ENCODE measurements at regions not wholly inside any gene's neighbourhood (a gene's known extent, or its start where the extent isn't known, plus 50 kb on each side); places are given as distances from the start of the nearest gene placed in this dataset.
"Not testable (repeated sequence)": the region's sequence is repeated elsewhere in the genome, so short reads cannot be mapped to it uniquely, and the experiment has no call there.

DNA sequence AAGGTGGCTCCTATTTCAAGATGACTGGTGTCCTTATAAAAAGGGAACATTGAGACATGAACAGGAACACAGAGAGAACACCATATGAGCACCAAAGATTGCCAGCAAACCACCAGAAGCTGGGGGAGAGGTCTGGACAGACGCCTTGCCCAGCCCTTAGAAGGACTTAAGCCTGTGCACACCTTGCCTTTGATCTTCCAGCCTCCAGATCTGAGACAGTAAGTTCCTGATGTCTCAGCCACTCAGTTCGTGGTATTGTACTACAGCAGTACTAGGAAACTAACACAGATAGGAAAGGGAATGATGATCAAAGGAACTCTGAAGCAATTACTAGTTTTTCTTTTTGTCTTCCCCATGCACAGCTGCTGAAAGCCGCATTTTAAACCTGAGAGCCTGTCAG lies 137.3 kb upstream of the FHL2 start:
- no peaks in the 10 kb centered on the region for H3K4me1 ChIP-seq (ENCODE audit: control insufficient read depth in 1 of 2, insufficient read depth in 2 of 2, low read length in 2 of 2)
- H3K27ac ChIP-seq (ENCODE audit: low read depth, low read length) = no peak overlapping the region
- no peak overlapping the region for H2BK120ac ChIP-seq (ENCODE audit: insufficient read depth, low read length, poor library complexity)
- no peak overlapping the region for H4K8ac ChIP-seq (ENCODE audit: low read depth, low read length)
- H4K91ac ChIP-seq (ENCODE audit: low read depth, low read length) = no peak overlapping the region
- H2BK12ac ChIP-seq (ENCODE audit: low read length) = no peak overlapping the region
- no CpG with 5 or more reads among the region's 3 CpGs for WGBS (ENCODE audit: extremely low coverage, insufficient coverage, insufficient read length)
- no peak overlapping the region for H3K4me3 ChIP-seq (ENCODE audit: low read depth, low read length)
- H3K36me3 ChIP-seq (ENCODE audit: control insufficient read depth in 1 of 2, insufficient read depth in 2 of 2, low read length in 2 of 2) = no peaks in the 10 kb centered on the region
- H3K9me3 ChIP-seq (ENCODE audit: insufficient read depth, low read depth, low read length) = no peaks in the 10 kb centered on the region
- H3K18ac ChIP-seq (ENCODE audit: low read length) = no peak overlapping the region
- H3K23ac ChIP-seq (ENCODE audit: low read length) = no peak overlapping the region
- no peak for DNase-seq
- no peak overlapping the region for H2AFZ ChIP-seq (ENCODE audit: insufficient read depth, low read length, poor library complexity)
- no peak overlapping the region for H2AK5ac ChIP-seq (ENCODE audit: low read length)
- no peaks in the 10 kb centered on the region for H3K79me1 ChIP-seq (ENCODE audit: low read length)
- H4K12ac ChIP-seq (ENCODE audit: low read depth, low read length) = no peak overlapping the region
- H3K79me2 ChIP-seq (ENCODE audit: control insufficient read depth, insufficient read depth, low read length, poor library complexity) = no peaks in the 10 kb centered on the region
- H3K4me2 ChIP-seq (ENCODE audit: low read length) = no peak overlapping the region
- no peak overlapping the region for H2BK5ac ChIP-seq (ENCODE audit: low read depth, low read length, poor library complexity)
- H3K9ac ChIP-seq (ENCODE audit: low read length) = no peak overlapping the region
- no peak overlapping the region for H3K4ac ChIP-seq (ENCODE audit: low read depth, low read length)
- H3K27me3 ChIP-seq (ENCODE audit: insufficient read depth, low read length) = no peaks in the 10 kb centered on the region
- H3K14ac ChIP-seq (ENCODE audit: low read length) = no peak overlapping the region

DNA sequence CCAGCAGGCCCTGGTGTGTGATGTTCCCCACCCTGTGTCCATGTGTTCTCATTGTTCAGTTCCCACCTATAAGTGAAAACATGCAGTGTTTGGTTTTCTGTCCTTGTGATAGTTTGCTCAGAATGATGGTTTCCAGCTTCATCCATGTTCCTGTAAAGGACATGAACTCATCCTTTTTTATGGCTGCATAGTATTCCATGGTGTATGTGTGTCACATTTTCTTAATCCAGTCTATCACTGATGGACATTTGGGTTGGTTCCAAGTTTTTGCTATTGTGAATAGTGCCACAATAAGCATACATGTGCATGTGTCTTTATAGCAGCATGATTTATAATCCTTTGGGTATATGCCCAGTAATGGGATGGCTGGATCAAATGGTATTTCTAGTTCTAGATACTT lies 130.4 kb upstream of the FHL2 start:
- H3K14ac ChIP-seq (ENCODE audit: low read length); H4K12ac ChIP-seq (ENCODE audit: low read depth, low read length); DNase-seq; H3K4me2 ChIP-seq (ENCODE audit: low read length); H3K27ac ChIP-seq (ENCODE audit: low read depth, low read length); H3K18ac ChIP-seq (ENCODE audit: low read length); H3K4ac ChIP-seq (ENCODE audit: low read depth, low read length); H3K79me2 ChIP-seq (ENCODE audit: control insufficient read depth, insufficient read depth, low read length, poor library complexity); H3K9me3 ChIP-seq (ENCODE audit: insufficient read depth, low read depth, low read length); H4K91ac ChIP-seq (ENCODE audit: low read depth, low read length); H2BK12ac ChIP-seq (ENCODE audit: low read length); H3K9ac ChIP-seq (ENCODE audit: low read length); H2BK5ac ChIP-seq (ENCODE audit: low read depth, low read length, poor library complexity); H4K8ac ChIP-seq (ENCODE audit: low read depth, low read length); H2BK120ac ChIP-seq (ENCODE audit: insufficient read depth, low read length, poor library complexity); H3K36me3 ChIP-seq (ENCODE audit: control insufficient read depth in 1 of 2, insufficient read depth in 2 of 2, low read length in 2 of 2); H2AFZ ChIP-seq (ENCODE audit: insufficient read depth, low read length, poor library complexity); H3K4me3 ChIP-seq (ENCODE audit: low read depth, low read length); H3K27me3 ChIP-seq (ENCODE audit: insufficient read depth, low read length); H3K4me1 ChIP-seq (ENCODE audit: control insufficient read depth in 1 of 2, insufficient read depth in 2 of 2, low read length in 2 of 2); H2AK5ac ChIP-seq (ENCODE audit: low read length); H3K79me1 ChIP-seq (ENCODE audit: low read length); H3K23ac ChIP-seq (ENCODE audit: low read length): not testable (repeated sequence)

DNA sequence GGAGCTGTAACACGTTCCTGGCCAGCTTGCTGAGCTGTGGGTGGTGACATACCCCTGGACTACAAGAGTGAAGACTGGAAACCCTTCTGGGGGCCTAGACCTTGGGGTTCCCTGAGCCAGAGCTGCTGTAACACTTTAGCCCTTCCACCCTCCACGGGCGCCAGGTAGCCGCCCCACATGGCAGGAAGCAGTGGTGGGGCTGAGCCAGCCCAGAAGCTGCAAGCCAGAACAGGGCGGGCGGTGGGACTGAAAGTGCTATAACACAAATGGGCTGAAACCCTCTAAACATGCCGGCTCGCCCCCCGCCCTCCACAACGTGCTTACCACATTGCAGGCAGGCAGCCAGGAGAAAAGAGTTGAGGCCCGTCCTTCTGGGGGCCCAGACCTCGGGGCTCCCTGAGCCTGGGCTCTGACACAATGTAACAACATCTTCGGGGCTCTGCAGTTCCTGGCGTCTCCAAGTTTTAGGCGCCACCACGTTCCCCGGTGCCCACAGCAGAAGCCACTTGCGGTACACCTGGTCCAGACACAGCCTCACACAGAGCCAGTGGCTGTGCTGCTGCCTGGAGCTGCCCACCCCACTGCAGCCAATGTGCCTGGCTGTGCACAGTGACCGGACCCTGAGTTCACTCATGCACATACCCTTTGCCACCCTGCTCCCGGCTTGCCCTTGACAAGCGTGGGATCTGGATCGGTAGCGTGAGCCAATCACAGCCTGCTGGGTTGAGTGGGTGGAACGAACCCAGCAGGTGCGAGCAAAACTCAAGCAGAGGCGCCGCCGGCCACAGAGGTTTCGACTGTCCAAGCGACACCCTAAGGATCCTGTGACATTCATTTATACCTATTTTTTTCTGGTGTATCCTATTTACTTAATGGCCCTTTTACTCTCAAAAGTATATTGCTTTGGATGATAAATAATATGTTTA lies 127.4 kb upstream of the FHL2 start:
- Histone ChIP-seq H2AK5ac (ENCODE audit: low read length) (no peak overlapping the region), H2BK120ac (ENCODE audit: insufficient read depth, low read length, poor library complexity) (no peak overlapping the region)

DNA sequence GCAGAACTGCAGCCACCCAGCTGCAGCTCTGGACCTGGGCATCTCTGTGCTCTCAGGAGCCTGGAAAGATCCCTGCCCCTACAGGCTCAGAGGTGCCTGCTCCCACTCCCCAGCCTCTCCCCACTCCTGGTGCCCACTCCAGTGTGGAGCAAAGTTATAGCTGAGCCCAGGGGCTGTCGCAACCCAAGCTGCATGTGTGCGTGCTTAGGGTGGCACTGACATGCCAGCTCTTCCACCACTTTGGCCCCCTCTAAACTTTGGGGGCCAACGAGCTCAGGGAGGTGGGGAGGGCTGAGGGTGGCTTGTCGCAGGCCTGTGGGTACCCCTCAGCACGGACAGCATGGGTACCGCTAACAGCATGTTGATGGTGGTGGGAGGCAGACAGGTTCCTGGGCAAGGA lies 126.3 kb upstream of the FHL2 start:
- Histone ChIP-seq H2BK120ac (ENCODE audit: insufficient read depth, low read length, poor library complexity) (no peak overlapping the region), H3K9me3 (ENCODE audit: insufficient read depth, low read depth, low read length) (peaks cover 1% of the 10 kb centered on the region), H3K36me3 (ENCODE audit: control insufficient read depth in 1 of 2, insufficient read depth in 2 of 2, low read length in 2 of 2) (no peaks in the 10 kb centered on the region), H3K4me2 (ENCODE audit: low read length) (no peak overlapping the region), H3K14ac (ENCODE audit: low read length) (no peak overlapping the region), H4K12ac (ENCODE audit: low read depth, low read length) (no peak overlapping the region), H3K4ac (ENCODE audit: low read depth, low read length) (no peak overlapping the region), H3K27me3 (ENCODE audit: insufficient read depth, low read length) (no peaks in the 10 kb centered on the region), H2AFZ (ENCODE audit: insufficient read depth, low read length, poor library complexity) (no peak overlapping the region), H3K4me3 (ENCODE audit: low read depth, low read length) (peak overlapping the region; percentile 23), H3K9ac (ENCODE audit: low read length) (no peak overlapping the region), H2AK5ac (ENCODE audit: low read length) (no peak overlapping the region), H2BK12ac (ENCODE audit: low read length) (no peak overlapping the region), H2BK5ac (ENCODE audit: low read depth, low read length, poor library complexity) (no peak overlapping the region), H4K8ac (ENCODE audit: low read depth, low read length) (no peak overlapping the region), H3K4me1 (ENCODE audit: control insufficient read depth in 1 of 2, insufficient read depth in 2 of 2, low read length in 2 of 2) (no peaks in the 10 kb centered on the region), H3K18ac (ENCODE audit: low read length) (no peak overlapping the region), H3K79me1 (ENCODE audit: low read length) (no peaks in the 10 kb centered on the region), H3K27ac (ENCODE audit: low read depth, low read length) (no peak overlapping the region), H3K23ac (ENCODE audit: low read length) (no peak overlapping the region), H4K91ac (ENCODE audit: low read depth, low read length) (no peak overlapping the region), H3K79me2 (ENCODE audit: control insufficient read depth, insufficient read depth, low read length, poor library complexity) (no peaks in the 10 kb centered on the region)
- DNase-seq = no peak
- WGBS (ENCODE audit: extremely low coverage, insufficient coverage, insufficient read length) = no CpG with 5 or more reads among the region's 6 CpGs

More for the DNA sequence above, 127.4 kb upstream of the FHL2 start:
- H3K27me3 ChIP-seq (ENCODE audit: insufficient read depth, low read length) = no peaks in the 10 kb centered on the region
- WGBS (ENCODE audit: extremely low coverage, insufficient coverage, insufficient read length) = no CpG with 5 or more reads among the region's 30 CpGs
- no peak overlapping the region for H3K14ac ChIP-seq (ENCODE audit: low read length)
- H2AFZ ChIP-seq (ENCODE audit: insufficient read depth, low read length, poor library complexity) = no peak overlapping the region
- H2BK5ac ChIP-seq (ENCODE audit: low read depth, low read length, poor library complexity) = no peak overlapping the region
- H3K27ac ChIP-seq (ENCODE audit: low read depth, low read length) = no peak overlapping the region
- no peak overlapping the region for H2BK12ac ChIP-seq (ENCODE audit: low read length)
- H4K12ac ChIP-seq (ENCODE audit: low read depth, low read length) = no peak overlapping the region
- H3K79me1 ChIP-seq (ENCODE audit: low read length) = no peaks in the 10 kb centered on the region
- no peaks in the 10 kb centered on the region for H3K79me2 ChIP-seq (ENCODE audit: control insufficient read depth, insufficient read depth, low read length, poor library complexity)
- H3K36me3 ChIP-seq (ENCODE audit: control insufficient read depth in 1 of 2, insufficient read depth in 2 of 2, low read length in 2 of 2) = no peaks in the 10 kb centered on the region
- H3K4ac ChIP-seq (ENCODE audit: low read depth, low read length) = no peak overlapping the region
- no peak overlapping the region for H3K9ac ChIP-seq (ENCODE audit: low read length)
- H4K91ac ChIP-seq (ENCODE audit: low read depth, low read length) = no peak overlapping the region
- H3K4me1 ChIP-seq (ENCODE audit: control insufficient read depth in 1 of 2, insufficient read depth in 2 of 2, low read length in 2 of 2) = no peaks in the 10 kb centered on the region
- no peak overlapping the region for H3K23ac ChIP-seq (ENCODE audit: low read length)
- no peak overlapping the region for H3K18ac ChIP-seq (ENCODE audit: low read length)
- peaks cover 1% of the 10 kb centered on the region for H3K9me3 ChIP-seq (ENCODE audit: insufficient read depth, low read depth, low read length)
- no peak overlapping the region for H3K4me3 ChIP-seq (ENCODE audit: low read depth, low read length)
- no peak for DNase-seq
- H3K4me2 ChIP-seq (ENCODE audit: low read length) = no peak overlapping the region
- H4K8ac ChIP-seq (ENCODE audit: low read depth, low read length) = no peak overlapping the region

Measured in trophoblast cell (in vitro differentiated cells and primary cell).